Mucosa of descending colon (tissue), 3 donors: ENCODE measurements at regions not wholly inside any gene's neighbourhood (a gene's known extent, or its start where the extent isn't known, plus 50 kb on each side); places are given as distances from the start of the nearest gene placed in this dataset.

Experiments used
- ATAC-seq: fragments of 200-7000 bp; cut with Tn5 transposase; one replicate; pipeline ENCODE4 v1.9.1; 2020; ENCODE audit warnings: mild to moderate bottlenecking, moderate library complexity
- DNase-seq, 3 donors: peaks; one replicate each; pipeline ENCODE4 v3.0.0-alpha.2; 2020
- H3K36me3 ChIP-seq: fragments of 200-600 bp; one replicate; pipeline ENCODE4 v1.8.0; 2021; ENCODE audit warnings: low read depth, mild to moderate bottlenecking
- H3K4me1 ChIP-seq: fragments of 200-600 bp; one replicate; pipeline ENCODE4 v1.8.0; 2021; ENCODE audit warnings: low read depth, mild to moderate bottlenecking
- H3K4me3 ChIP-seq: fragments of 200-600 bp; one replicate; pipeline ENCODE4 v1.8.0; 2021; ENCODE audit warnings: mild to moderate bottlenecking
- H3K9me3 ChIP-seq: fragments of 200-600 bp; one replicate; pipeline ENCODE4 v1.8.0; 2021; ENCODE audit warnings: mild to moderate bottlenecking
- intact Hi-C, 2 donors: fragments of 100-400 bp; cut with DNase I in 1 of 2; cut with micrococcal nuclease in 1 of 2; formaldehyde crosslinking; loops; one replicate each; pipeline versions ENCODE4 v1.11.0 to v1.11.1; 2022; cut with DNase I, micrococcal nuclease
- TF ChIP-seq, protein P1 (sequence below): fragments of 200-600 bp; IDR thresholded peaks from one replicate; pipeline ENCODE4 v1.8.0; 2022; ENCODE audit warnings: antibody characterized with exemption, mild to moderate bottlenecking
- donor health status: DM: no; HTN: no; CAD: no; lungs with moderate emphysema.
- donor health status: DM: no; HTN: no; CAD: no.
- donor health status: DM: no; HTN: yes; CAD: no.

DNA sequence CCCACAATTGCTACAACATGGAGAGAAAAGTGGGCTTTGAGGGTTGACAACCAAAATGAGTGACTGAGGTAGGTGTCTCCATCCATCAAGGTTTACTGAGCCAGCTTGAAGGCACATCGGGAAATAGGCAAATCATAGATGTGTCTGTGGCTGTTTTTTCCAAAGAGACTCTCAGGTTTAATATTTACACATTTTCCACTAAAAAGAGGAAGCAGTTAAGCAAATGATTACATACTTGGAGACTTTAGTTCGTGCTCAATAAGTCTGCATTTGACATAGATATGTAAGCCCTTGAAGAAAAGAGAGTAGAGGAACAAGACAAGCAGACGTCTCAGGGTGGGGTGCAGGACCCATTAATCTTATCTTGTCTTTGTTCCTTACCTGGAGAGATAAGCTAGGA lies 148.9 kb upstream of the COX10 start:
- H3K4me3 ChIP-seq = no peak overlapping the region
- intact Hi-C loops = no loop called here

DNA sequence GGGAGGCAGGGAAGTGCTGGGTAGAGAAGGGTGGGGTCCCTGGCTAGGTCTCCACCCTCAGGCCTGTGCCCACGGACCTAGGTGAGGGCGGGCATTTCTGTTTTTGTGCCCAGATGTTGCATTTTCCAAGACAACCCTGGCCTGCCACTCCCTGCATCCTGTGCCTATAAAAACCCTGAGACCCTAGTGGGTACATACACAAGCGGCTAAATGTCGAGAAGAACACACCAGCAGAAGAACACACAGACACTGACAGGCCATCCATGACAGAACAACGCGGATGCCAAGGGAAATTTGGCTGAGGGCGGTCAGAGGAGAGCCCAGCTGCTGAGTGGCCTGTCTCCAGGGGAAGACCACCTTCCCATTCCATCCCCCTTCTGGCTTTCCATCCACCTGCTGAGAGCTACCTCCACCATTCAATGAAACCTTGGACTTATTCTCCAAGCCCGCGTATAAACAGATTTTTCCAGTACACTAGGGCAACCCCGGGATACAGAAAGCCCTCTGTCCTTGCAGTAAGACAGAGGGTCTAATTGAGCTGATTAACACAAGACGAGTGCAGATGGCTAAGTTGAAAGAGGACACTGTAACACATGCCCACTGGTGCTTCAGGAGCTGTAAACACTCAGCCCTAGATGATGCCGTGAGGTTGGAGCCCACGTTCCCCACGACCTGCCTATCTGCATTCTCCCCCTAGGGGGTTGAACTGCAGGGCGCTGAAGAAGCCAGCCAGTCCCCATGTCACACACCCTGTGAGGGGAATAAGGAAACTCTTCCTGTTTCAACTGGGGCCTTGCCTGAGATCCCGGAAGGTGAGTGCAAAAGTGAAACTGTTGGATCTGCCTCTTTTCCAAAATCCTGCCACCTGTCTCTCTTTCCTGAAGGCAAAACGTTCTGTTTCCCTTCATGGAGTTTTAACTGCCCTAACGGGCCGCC lies 147.2 kb upstream of the COX10 start:
- intact Hi-C loops = no loop called here
- H3K36me3 ChIP-seq = no peaks in the 10 kb centered on the region
- TF ChIP-seq, protein P1, sequence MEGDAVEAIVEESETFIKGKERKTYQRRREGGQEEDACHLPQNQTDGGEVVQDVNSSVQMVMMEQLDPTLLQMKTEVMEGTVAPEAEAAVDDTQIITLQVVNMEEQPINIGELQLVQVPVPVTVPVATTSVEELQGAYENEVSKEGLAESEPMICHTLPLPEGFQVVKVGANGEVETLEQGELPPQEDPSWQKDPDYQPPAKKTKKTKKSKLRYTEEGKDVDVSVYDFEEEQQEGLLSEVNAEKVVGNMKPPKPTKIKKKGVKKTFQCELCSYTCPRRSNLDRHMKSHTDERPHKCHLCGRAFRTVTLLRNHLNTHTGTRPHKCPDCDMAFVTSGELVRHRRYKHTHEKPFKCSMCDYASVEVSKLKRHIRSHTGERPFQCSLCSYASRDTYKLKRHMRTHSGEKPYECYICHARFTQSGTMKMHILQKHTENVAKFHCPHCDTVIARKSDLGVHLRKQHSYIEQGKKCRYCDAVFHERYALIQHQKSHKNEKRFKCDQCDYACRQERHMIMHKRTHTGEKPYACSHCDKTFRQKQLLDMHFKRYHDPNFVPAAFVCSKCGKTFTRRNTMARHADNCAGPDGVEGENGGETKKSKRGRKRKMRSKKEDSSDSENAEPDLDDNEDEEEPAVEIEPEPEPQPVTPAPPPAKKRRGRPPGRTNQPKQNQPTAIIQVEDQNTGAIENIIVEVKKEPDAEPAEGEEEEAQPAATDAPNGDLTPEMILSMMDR = no peak
- no peak overlapping the region for H3K4me3 ChIP-seq
- H3K9me3 ChIP-seq = no peaks in the 10 kb centered on the region
- DNase-seq (no peak), ATAC-seq (no peak)
- H3K4me1 ChIP-seq = no peaks in the 10 kb centered on the region

More for the DNA sequence above, 148.9 kb upstream of the COX10 start:
- no peak for ATAC-seq
- Histone ChIP-seq H3K9me3 (no peaks in the 10 kb centered on the region), H3K36me3 (no peaks in the 10 kb centered on the region), H3K4me1 (no peaks in the 10 kb centered on the region)
- TF ChIP-seq, protein P1 = no peak
- no peak for DNase-seq

DNA sequence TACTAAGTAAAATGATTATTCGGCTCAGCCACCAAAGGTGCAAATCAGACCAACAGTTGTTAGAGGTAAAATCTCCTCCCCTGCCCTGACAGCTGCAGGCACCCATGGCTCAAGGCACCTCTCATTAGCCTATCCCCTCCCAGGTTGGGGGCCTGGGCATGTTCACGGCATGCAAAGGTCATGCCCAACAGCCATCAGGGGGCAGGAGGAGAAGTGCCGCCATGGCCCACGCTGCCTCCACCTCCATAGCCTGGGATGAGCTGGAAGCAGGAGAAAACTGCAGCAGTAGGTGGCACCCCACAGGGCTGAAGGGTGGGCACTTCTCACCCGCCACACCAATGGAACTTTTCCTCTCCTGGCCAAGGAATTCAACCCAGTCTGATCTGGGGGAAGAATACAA lies 146.4 kb upstream of the COX10 start:
- ATAC-seq (no peak), DNase-seq (no peak)
- H3K4me1 ChIP-seq = no peaks in the 10 kb centered on the region

GRCh38 chr17:13925579-13925978 lies 143.7 kb upstream of the COX10 start:
- Histone ChIP-seq H3K36me3 (no peaks in the 10 kb centered on the region), H3K4me1 (no peaks in the 10 kb centered on the region), H3K4me3 (no peak overlapping the region), H3K9me3 (no peaks in the 10 kb centered on the region)
- DNase-seq (no peak), ATAC-seq (no peak)
- TF ChIP-seq, protein P1 = no peak
- intact Hi-C loops = no loop called here

More for the DNA sequence above, 146.4 kb upstream of the COX10 start:
- H3K36me3 ChIP-seq = no peaks in the 10 kb centered on the region
- no peaks in the 10 kb centered on the region for H3K9me3 ChIP-seq
- intact Hi-C loops = no loop called here
- no peak overlapping the region for H3K4me3 ChIP-seq
- TF ChIP-seq, protein P1 = no peak

DNA sequence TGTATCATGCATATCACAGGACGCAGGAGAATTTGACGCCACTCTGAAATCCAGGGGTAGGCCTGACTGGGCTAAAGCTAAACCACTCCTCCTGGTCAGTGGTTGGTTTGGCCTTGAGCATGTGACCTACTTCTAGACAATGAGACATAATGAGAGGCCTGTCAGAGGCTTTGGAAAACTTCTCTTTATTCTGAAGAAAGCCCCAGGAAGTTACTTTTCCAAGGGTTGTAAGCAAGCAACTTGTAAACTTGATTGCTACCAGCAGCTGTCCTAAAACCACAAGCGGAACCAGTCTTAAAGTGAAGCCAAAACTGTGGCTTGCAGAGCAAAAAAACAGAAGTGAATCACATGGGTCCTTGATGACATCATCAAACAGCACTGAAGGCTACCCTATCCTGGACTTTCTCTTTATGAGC lies 138.2 kb upstream of the COX10 start:
- Histone ChIP-seq H3K36me3 (no peaks in the 10 kb centered on the region), H3K9me3 (no peaks in the 10 kb centered on the region), H3K4me1 (no peaks in the 10 kb centered on the region), H3K4me3 (no peak overlapping the region)
- TF ChIP-seq, protein P1 = no peak
- peak in 1 of 3 donors; percentile 38 for DNase-seq
- intact Hi-C loops = no loop called here
- ATAC-seq = peak; percentile 70
